Activated CD4-positive, CD25-positive, alpha-beta regulatory T cell treated with anti-CD3 and anti-CD28 coated beads, Interleukin-2, amount 50 U/mL, for 24 hours (primary cell): ENCODE measurements at regions not wholly inside any gene's neighbourhood (a gene's known extent, or its start where the extent isn't known, plus 50 kb on each side); places are given as distances from the start of the nearest gene placed in this dataset.

Source experiments
- ATAC-seq, 2 donors: fragments of 150-1000 bp; cut with Tn5 transposase; one replicate each; pipeline ENCODE4 v1.10.0; 2021; ENCODE audit warnings: mild to moderate bottlenecking in 1 of 2, moderate library complexity in 1 of 2

GRCh38 chr1:34331020-34331926, 154.6 kb downstream of the C1orf94 start:
- no peak for ATAC-seq

- ATAC-seq: no peak
Measured at GRCh38 chr1:34332996-34333395, 156.3 kb downstream of the C1orf94 start.

- no peak for ATAC-seq
Measured at GRCh38 chr1:34338871-34339270, 162.2 kb downstream of the C1orf94 start.

GRCh38 chr1:34341896-34342295, 165.2 kb downstream of the C1orf94 start:
- no peak for ATAC-seq

- ATAC-seq: no peak
Measured at GRCh38 chr1:34342334-34342733, 165.6 kb downstream of the C1orf94 start.

GRCh38 chr1:34346128-34346527, 169.4 kb downstream of the C1orf94 start:
- no peak for ATAC-seq

GRCh38 chr1:34353409-34353808, 176.7 kb downstream of the C1orf94 start:
- no peak for ATAC-seq

GRCh38 chr1:34354367-34354766, 177.7 kb downstream of the C1orf94 start:
- ATAC-seq: no peak

GRCh38 chr1:34356853-34357252, 180.1 kb downstream of the C1orf94 start:
- no peak for ATAC-seq

GRCh38 chr1:34358636-34359035, 181.9 kb downstream of the C1orf94 start:
- no peak for ATAC-seq

GRCh38 chr1:34359411-34359810, 182.7 kb downstream of the C1orf94 start:
- ATAC-seq: no peak

- ATAC-seq: no peak
Measured at GRCh38 chr1:34360574-34360973, 183.9 kb downstream of the C1orf94 start.

GRCh38 chr1:34361121-34361520, 184.4 kb downstream of the C1orf94 start:
- ATAC-seq: no peak

GRCh38 chr1:34361781-34362357, 185.2 kb downstream of the C1orf94 start:
- ATAC-seq: no peak

- ATAC-seq: no peak
Measured at GRCh38 chr1:34362949-34363348, 186.2 kb downstream of the C1orf94 start.

- no peak for ATAC-seq
Measured at GRCh38 chr1:34363447-34363846, 186.7 kb downstream of the C1orf94 start.

GRCh38 chr1:34363915-34364314, 187.2 kb downstream of the C1orf94 start:
- no peak for ATAC-seq

- ATAC-seq: no peak
Measured at GRCh38 chr1:34364376-34364775, 187.7 kb downstream of the C1orf94 start.

- ATAC-seq: no peak
Measured at GRCh38 chr1:34365295-34365694, 188.6 kb downstream of the C1orf94 start.

- ATAC-seq: no peak
Measured at GRCh38 chr1:34366875-34367624, 190.3 kb downstream of the C1orf94 start.

- no peak for ATAC-seq
Measured at GRCh38 chr1:34367954-34368353, 191.2 kb downstream of the C1orf94 start.

GRCh38 chr1:34369701-34370455, 193.2 kb downstream of the C1orf94 start:
- ATAC-seq: no peak

GRCh38 chr1:34370748-34371147, 194.0 kb downstream of the C1orf94 start:
- ATAC-seq: no peak
